ENCODE measurements at regions not wholly inside any gene's neighbourhood (a gene's known extent, or its start where the extent isn't known, plus 50 kb on each side); places are given as distances from the start of the nearest gene placed in this dataset.

- no peak for DNase-seq (ENCODE audit: low spot score)
Measured at GRCh38 chr5:40037713-40038112, 612.9 kb upstream of the DAB2 start.

DNA sequence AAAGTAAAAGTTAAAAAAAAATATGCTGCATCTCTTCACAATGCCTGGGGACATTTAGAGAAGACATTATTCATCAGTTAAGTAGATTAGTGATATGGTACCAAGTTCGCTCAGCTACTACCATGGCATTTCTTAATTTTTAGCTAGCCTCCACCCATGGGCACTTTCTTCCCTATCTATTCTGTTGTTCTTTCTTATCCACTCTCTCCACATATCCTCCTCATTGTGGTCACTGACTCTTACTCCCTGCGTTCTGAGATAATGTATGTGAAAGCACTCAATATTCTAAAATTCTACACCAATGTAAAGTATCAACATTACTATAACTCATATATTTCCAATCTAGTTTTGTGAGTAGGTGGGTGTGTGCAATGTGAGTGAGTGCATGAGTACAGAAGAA, 609.7 kb upstream of the DAB2 start:
- DNase-seq (ENCODE audit: low spot score): no peak

DNA sequence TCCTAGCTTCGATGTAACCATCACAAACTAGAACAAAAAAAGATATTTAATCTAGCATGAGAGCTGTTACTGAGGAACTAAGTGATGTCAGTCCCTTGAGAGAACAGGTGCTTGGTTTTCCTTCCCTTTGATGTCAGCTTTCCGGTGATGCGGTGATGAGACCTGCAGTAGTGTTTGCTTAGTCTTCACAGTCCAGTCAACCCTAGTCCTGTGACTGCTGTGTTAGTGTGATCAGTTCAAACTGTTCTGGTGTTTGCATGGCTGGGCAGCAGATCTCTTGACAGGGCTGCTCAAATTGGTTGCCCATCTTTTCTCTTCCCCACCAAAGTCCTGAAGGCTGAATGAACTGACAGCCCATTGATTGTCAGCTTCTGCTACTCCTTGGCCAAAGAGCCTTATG, 608.6 kb upstream of the DAB2 start:
- DNase-seq (ENCODE audit: low spot score): no peak

GRCh38 chr5:40033009-40033408, 608.2 kb upstream of the DAB2 start:
- DNase-seq (ENCODE audit: low spot score): no peak

DNA sequence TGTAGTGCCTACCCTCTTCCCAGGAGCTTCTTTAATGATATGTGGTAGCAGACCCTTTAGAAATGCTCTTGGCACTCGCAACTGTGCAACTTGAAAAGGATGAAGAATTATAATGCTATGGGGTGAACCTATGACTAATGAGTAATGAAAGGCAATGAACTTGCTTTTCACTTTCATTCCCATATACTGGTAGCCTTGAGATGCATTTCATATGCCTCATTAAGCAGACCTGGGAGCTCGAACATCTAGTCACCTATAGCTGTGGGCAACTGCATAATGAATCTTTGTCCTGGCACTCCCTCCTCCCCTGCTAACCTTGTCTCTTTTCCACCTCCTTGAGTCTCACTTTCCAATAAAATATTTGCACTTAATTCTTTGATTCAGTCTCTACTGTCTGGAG, 605.9 kb upstream of the DAB2 start:
- DNase-seq (ENCODE audit: low spot score): no peak

- no peak for DNase-seq (ENCODE audit: low spot score)
Measured at GRCh38 chr5:40029711-40030495, 605.1 kb upstream of the DAB2 start.

GRCh38 chr5:40027400-40027799, 602.6 kb upstream of the DAB2 start:
- DNase-seq (ENCODE audit: low spot score): no peak

- DNase-seq (ENCODE audit: low spot score): no peak
Measured at GRCh38 chr5:40025586-40025985, 600.8 kb upstream of the DAB2 start.

- no peak for DNase-seq (ENCODE audit: low spot score)
Measured at GRCh38 chr5:40022057-40022456, 597.3 kb upstream of the DAB2 start.

- DNase-seq (ENCODE audit: low spot score): no peak
Measured at GRCh38 chr5:40021007-40021406, 596.2 kb upstream of the DAB2 start.

DNA sequence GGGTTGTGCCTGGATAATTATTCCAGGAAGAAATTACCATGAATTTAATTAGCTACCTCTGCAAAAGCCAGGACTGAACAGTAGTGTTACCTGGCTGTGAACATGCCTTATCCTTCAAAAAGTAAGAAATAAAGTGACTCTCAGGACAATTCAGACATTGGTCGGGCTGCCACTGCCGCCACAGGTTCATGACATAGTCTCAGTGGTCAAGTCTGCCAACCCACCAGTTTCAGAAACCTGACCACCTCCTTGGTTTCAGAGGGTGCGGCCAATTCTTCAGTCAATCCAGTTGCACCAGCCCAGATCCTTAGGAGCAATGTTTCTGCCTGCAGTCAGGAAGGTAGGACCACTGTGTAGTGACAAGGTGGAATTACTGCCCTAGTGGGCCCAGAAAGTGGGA, 593.1 kb upstream of the DAB2 start:
- no peak for DNase-seq (ENCODE audit: low spot score)

DNA sequence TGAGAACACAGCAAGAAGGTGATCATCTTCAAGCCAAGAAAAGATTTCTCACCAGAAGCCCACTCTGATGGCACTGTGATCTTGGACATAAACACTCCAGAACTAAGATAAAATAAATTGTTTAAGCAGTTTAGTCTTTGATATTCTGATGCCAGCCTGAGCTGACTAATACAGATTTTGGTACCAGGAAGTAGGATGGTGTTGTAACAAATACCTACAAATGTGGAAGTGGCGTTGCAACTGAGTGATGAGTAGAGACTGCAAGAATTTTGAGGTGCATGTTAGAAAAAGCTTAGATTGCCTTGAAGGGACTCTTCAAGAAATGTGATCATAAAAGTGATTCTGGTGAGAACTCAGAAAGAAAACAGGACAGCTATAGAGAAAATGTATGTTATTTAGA, 592.4 kb upstream of the DAB2 start:
- DNase-seq (ENCODE audit: low spot score): no peak

GRCh38 chr5:40010436-40010835, 585.7 kb upstream of the DAB2 start:
- DNase-seq (ENCODE audit: low spot score): no peak

GRCh38 chr5:40006260-40006659, 581.5 kb upstream of the DAB2 start:
- no peak for DNase-seq (ENCODE audit: low spot score)

DNA sequence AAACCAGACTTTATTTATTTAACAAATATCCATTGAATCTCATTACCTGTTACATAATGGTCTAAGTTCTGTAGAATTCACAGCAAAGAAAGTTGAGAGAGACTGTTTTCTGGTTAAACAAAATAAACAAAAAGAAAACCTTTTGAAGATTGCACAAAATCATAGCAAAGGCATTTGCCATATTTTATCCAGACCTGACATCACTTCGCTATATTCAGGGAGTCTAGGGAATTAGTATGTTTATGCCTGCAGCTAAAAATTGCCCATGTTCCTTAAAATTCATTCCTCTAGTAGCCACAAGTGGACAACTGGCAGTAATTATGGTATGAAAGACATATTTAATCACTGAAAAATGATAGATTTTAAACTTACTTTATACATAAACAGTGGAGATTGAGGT, 577.0 kb upstream of the DAB2 start:
- DNase-seq (ENCODE audit: low spot score): no peak

DNA sequence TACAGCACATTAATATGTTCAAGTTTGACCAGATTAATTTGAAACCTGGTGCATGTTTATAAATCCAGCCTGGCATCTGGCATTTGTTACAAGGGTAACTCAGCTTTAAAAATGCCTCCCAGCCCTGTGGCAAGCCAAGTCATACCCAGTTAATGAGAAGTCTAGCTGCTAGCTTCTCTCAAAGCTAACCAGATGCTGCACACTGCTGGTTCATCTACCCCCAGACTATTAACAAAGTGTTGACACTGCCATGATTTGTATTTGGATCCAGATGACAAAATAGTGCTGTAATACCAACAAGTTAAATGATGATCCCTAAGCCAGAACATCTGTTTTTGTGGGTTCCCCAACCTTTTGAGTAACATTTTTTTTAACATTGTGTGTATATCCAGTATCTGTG, 573.7 kb upstream of the DAB2 start:
- peak; percentile 15 for DNase-seq (ENCODE audit: low spot score)

DNA sequence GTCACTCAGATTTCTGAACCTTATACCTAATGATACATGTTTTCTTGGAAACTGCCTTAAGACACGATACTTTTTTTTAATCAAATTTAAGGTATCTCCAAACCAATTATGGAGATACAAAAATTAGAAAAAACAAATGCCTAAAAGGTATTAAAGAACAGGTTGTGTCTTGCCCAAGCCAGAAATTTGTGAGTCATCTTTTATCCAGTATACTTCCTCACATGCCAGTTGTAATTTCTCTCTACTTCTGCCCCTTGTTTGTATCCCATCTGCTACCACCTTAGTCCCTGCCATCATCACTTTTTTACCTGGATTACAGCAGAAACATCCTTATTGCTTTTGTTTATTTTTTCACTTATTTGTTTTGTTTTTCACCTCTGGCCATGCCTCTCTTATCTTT, 571.2 kb upstream of the DAB2 start:
- DNase-seq (ENCODE audit: low spot score): no peak

DNA sequence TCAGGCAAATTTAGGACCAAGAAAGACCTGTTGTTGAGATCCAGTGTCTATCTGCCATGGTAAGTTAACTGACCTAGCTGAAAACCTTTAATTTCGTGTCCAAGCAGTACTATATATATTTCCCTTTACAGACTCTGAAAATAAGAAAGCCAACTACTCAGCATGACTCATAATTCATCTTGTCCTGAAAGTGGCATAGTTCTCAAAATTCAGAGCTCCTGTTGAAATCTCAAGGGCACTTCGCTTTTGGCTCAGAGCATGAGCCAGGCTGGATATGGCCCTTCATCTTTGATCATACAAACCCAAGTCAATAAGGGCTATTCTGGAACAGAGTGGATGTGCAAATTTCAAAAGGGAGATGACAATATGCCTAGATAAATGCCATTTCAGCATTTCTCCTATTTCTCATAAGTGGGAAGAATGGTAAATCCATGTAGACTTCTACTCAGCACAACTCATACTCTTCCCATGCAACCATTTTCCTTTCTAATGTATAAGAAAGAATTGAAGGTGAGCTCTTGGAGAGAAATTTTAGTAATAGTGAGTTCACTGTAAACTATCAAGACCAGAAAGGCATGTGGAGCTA, 567.9 kb upstream of the DAB2 start:
- no peak for DNase-seq (ENCODE audit: low spot score)

- no peak for DNase-seq (ENCODE audit: low spot score)
Measured at GRCh38 chr5:39986614-39987013, 561.8 kb upstream of the DAB2 start.

- DNase-seq (ENCODE audit: low spot score): no peak
Measured at GRCh38 chr5:39980056-39980455, 555.3 kb upstream of the DAB2 start.

GRCh38 chr5:39977066-39977655, 552.4 kb upstream of the DAB2 start:
- no peak for DNase-seq (ENCODE audit: low spot score)

DNA sequence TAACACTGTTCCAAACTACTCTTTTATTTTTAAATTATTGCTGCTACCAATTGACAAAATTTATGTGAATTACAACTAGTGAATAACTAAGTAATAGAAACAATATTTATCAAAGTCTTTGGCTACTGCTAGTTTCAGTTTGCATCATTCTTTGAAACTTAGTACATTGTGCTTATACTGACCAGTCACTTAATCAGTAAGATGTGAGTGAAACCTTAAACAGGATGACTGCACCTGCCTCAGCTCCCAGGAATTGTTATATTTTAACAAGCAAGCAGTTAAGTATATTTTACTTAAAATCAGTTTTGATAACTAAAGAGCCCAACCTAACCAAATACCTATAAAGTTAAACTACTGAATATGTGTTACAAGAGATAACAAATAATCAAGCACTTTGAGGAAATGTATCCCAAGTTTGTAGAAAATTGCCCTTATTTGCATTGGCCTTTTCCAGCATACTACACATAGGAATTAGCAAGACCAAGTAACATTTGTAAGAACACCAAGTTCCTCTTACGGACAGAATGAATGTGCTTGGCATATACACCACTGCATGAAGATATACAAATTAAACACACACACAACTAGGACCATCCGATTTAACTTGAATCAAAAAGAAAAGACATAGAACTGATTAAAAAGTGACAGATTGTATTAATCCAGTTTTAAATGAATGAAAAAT, 545.5 kb upstream of the DAB2 start:
- DNase-seq (ENCODE audit: low spot score): no peak

GRCh38 chr5:39968381-39968780, 543.6 kb upstream of the DAB2 start:
- DNase-seq (ENCODE audit: low spot score): no peak

All from AG08395 (cell line).